Activated gamma-delta T cell treated with Interleukin-2 at 50 U/mL for 16 hours (primary cell): ENCODE measurements at regions not wholly inside any gene's neighbourhood (a gene's known extent, or its start where the extent isn't known, plus 50 kb on each side); places are given as distances from the start of the nearest gene placed in this dataset.
"Not testable (repeated sequence)": the region's sequence is repeated elsewhere in the genome, so short reads cannot be mapped to it uniquely, and the experiment has no call there.

ENCODE experiments used
- DNase-seq: peaks from one replicate; pipeline ENCODE4 v3.0.0-alpha.2; 2020

GRCh38 chr4:188287169-188287894 lies 148.1 kb downstream of the TRIML1 start:
- DNase-seq: no peak

GRCh38 chr4:188289531-188290125 lies 150.4 kb downstream of the TRIML1 start:
- DNase-seq: no peak

- DNase-seq: no peak
These were observed 156.7 kb downstream of the TRIML1 start for GRCh38 chr4:188295899-188296298.

GRCh38 chr4:188296331-188296730 lies 157.1 kb downstream of the TRIML1 start:
- no peak for DNase-seq

GRCh38 chr4:188297873-188298272 lies 158.6 kb downstream of the TRIML1 start:
- DNase-seq: no peak

GRCh38 chr4:188299161-188299560 lies 159.9 kb downstream of the TRIML1 start:
- no peak for DNase-seq

- no peak for DNase-seq
These were observed 161.1 kb downstream of the TRIML1 start for GRCh38 chr4:188300385-188300784.

- no peak for DNase-seq
These were observed 166.4 kb downstream of the TRIML1 start for GRCh38 chr4:188305690-188306089.

- no peak for DNase-seq
These were observed 168.3 kb downstream of the TRIML1 start for GRCh38 chr4:188307591-188307990.

GRCh38 chr4:188308142-188308541 lies 168.9 kb downstream of the TRIML1 start:
- no peak for DNase-seq

- no peak for DNase-seq
These were observed 177.2 kb downstream of the TRIML1 start for GRCh38 chr4:188316391-188316790.

- DNase-seq: no peak
These were observed 189.7 kb downstream of the TRIML1 start for GRCh38 chr4:188328966-188329365.

- DNase-seq: no peak
These were observed 190.3 kb downstream of the TRIML1 start for GRCh38 chr4:188329521-188329920.

GRCh38 chr4:188332265-188332664 lies 193.0 kb downstream of the TRIML1 start:
- DNase-seq: no peak

GRCh38 chr4:188336891-188337290 lies 197.7 kb downstream of the TRIML1 start:
- no peak for DNase-seq

GRCh38 chr4:188341428-188341827 lies 202.2 kb downstream of the TRIML1 start:
- no peak for DNase-seq

- DNase-seq: no peak
These were observed 207.0 kb downstream of the TRIML1 start for GRCh38 chr4:188346171-188346809.

GRCh38 chr4:188347339-188347738 lies 208.1 kb downstream of the TRIML1 start:
- no peak for DNase-seq

GRCh38 chr4:188349569-188349968 lies 210.3 kb downstream of the TRIML1 start:
- DNase-seq: not testable (repeated sequence)

- no peak for DNase-seq
These were observed 224.0 kb downstream of the TRIML1 start for GRCh38 chr4:188363196-188363595.

GRCh38 chr4:188370777-188371176 lies 231.5 kb downstream of the TRIML1 start:
- no peak for DNase-seq

GRCh38 chr4:188372058-188372457 lies 232.8 kb downstream of the TRIML1 start:
- DNase-seq: no peak

GRCh38 chr4:188372829-188373228 lies 233.6 kb downstream of the TRIML1 start:
- no peak for DNase-seq

GRCh38 chr4:188374871-188375270 lies 235.6 kb downstream of the TRIML1 start:
- DNase-seq: no peak
